ENCODE measurements at regions not wholly inside any gene's neighbourhood (a gene's known extent, or its start where the extent isn't known, plus 50 kb on each side); places are given as distances from the start of the nearest gene placed in this dataset.

GRCh38 chr4:97475621-97476020, 667.7 kb downstream of the STPG2 start:
- ChIA-PET CTCF (no interaction called here), POLR2A (ENCODE audit: low non-redundant PET) (no interaction called here)
- no peaks in the 10 kb centered on the region for H3K36me3 ChIP-seq (ENCODE audit: insufficient read depth, low read length, poor library complexity, severe bottlenecking)
- TF ChIP-seq EZH2 (IDR thresholded peaks at IDR 0.05; ENCODE audit: borderline replicate concordance, low read depth, low read length, poor library complexity, severe bottlenecking) = no peak
- TF ChIP-seq, protein P1, sequence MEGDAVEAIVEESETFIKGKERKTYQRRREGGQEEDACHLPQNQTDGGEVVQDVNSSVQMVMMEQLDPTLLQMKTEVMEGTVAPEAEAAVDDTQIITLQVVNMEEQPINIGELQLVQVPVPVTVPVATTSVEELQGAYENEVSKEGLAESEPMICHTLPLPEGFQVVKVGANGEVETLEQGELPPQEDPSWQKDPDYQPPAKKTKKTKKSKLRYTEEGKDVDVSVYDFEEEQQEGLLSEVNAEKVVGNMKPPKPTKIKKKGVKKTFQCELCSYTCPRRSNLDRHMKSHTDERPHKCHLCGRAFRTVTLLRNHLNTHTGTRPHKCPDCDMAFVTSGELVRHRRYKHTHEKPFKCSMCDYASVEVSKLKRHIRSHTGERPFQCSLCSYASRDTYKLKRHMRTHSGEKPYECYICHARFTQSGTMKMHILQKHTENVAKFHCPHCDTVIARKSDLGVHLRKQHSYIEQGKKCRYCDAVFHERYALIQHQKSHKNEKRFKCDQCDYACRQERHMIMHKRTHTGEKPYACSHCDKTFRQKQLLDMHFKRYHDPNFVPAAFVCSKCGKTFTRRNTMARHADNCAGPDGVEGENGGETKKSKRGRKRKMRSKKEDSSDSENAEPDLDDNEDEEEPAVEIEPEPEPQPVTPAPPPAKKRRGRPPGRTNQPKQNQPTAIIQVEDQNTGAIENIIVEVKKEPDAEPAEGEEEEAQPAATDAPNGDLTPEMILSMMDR (conservative IDR thresholded peaks at IDR 0.05; ENCODE audit: low read depth, low read length) = no peak
- peaks cover 6% of the 10 kb centered on the region for H3K9me3 ChIP-seq (ENCODE audit: low read depth, low read length, poor library complexity, severe bottlenecking)
- no TSS peak for BruUV-seq (replicated peaks)
- no peak overlapping the region for H3K27ac ChIP-seq (ENCODE audit: low read depth, low read length, poor library complexity, severe bottlenecking)
- no peaks in the 10 kb centered on the region for H3K4me1 ChIP-seq (ENCODE audit: insufficient read depth, low read length, poor library complexity, severe bottlenecking)
- no peaks in the 10 kb centered on the region for H3K27me3 ChIP-seq (replicated peaks; ENCODE audit: insufficient read depth, low read depth, low read length, poor library complexity)
- no peak for DNase-seq (ENCODE audit: low spot score)
- H3K4me3 ChIP-seq (ENCODE audit: low read depth, low read length, poor library complexity, severe bottlenecking) = no peak overlapping the region
- intact Hi-C loops (cut with micrococcal nuclease; ENCODE audit: unreplicated experiment) = no loop called here

DNA sequence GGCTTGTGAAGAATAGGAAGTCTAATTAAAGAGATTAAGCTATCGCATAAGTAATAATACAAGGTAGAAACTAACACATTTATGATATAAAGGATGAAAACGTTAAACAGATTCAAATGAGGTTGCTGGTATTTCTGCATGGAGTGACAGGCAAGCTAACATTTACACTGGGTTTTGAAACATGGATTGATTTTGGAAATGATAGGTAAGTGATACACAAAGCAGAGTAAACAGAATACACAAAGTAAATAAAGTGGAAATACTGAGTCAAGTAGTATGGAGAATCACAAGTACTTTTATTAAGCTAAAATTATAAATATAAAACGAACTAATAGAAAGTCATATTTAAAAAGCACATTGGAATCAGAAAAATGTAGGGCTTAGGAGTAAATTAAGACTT, 665.3 kb downstream of the STPG2 start:
- BruUV-seq (replicated peaks) = no TSS peak
- H3K27ac ChIP-seq (ENCODE audit: low read depth, low read length, poor library complexity, severe bottlenecking) = no peak overlapping the region
- ChIA-PET CTCF (no interaction called here), POLR2A (ENCODE audit: low non-redundant PET) (no interaction called here)
- H3K9me3 ChIP-seq (ENCODE audit: low read depth, low read length, poor library complexity, severe bottlenecking) = no peaks in the 10 kb centered on the region
- H3K36me3 ChIP-seq (ENCODE audit: insufficient read depth, low read length, poor library complexity, severe bottlenecking) = no peaks in the 10 kb centered on the region
- H3K27me3 ChIP-seq (replicated peaks; ENCODE audit: insufficient read depth, low read depth, low read length, poor library complexity) = no peaks in the 10 kb centered on the region
- H3K4me3 ChIP-seq (ENCODE audit: low read depth, low read length, poor library complexity, severe bottlenecking) = no peak overlapping the region
- no peak for DNase-seq (ENCODE audit: low spot score)
- intact Hi-C loops (cut with micrococcal nuclease; ENCODE audit: unreplicated experiment) = no loop called here
- H3K4me1 ChIP-seq (ENCODE audit: insufficient read depth, low read length, poor library complexity, severe bottlenecking) = no peaks in the 10 kb centered on the region
- TF ChIP-seq, protein P1 (conservative IDR thresholded peaks at IDR 0.05; ENCODE audit: low read depth, low read length) = no peak
- no peak for TF ChIP-seq EZH2 (IDR thresholded peaks at IDR 0.05; ENCODE audit: borderline replicate concordance, low read depth, low read length, poor library complexity, severe bottlenecking)

GRCh38 chr4:97479388-97479787, 663.9 kb downstream of the STPG2 start:
- Histone ChIP-seq H3K9me3 (ENCODE audit: low read depth, low read length, poor library complexity, severe bottlenecking) (no peaks in the 10 kb centered on the region), H3K36me3 (ENCODE audit: insufficient read depth, low read length, poor library complexity, severe bottlenecking) (no peaks in the 10 kb centered on the region), H3K27me3 (replicated peaks; ENCODE audit: insufficient read depth, low read depth, low read length, poor library complexity) (no peaks in the 10 kb centered on the region), H3K4me1 (ENCODE audit: insufficient read depth, low read length, poor library complexity, severe bottlenecking) (no peaks in the 10 kb centered on the region), H3K4me3 (ENCODE audit: low read depth, low read length, poor library complexity, severe bottlenecking) (no peak overlapping the region), H3K27ac (ENCODE audit: low read depth, low read length, poor library complexity, severe bottlenecking) (no peak overlapping the region)
- BruUV-seq (replicated peaks) = no TSS peak
- no peak for DNase-seq (ENCODE audit: low spot score)
- POLR2A ChIA-PET (ENCODE audit: low non-redundant PET) = no interaction called here
- TF ChIP-seq, protein P1 (conservative IDR thresholded peaks at IDR 0.05; ENCODE audit: low read depth, low read length) = no peak
- no peak for TF ChIP-seq EZH2 (IDR thresholded peaks at IDR 0.05; ENCODE audit: borderline replicate concordance, low read depth, low read length, poor library complexity, severe bottlenecking)
- CTCF ChIA-PET = no interaction called here
- intact Hi-C loops (cut with micrococcal nuclease; ENCODE audit: unreplicated experiment) = no loop called here

All from A673 (cell line).